Urothelium cell line (cell line): ENCODE measurements at regions not wholly inside any gene's neighbourhood (a gene's known extent, or its start where the extent isn't known, plus 50 kb on each side); places are given as distances from the start of the nearest gene placed in this dataset.
"Not testable (repeated sequence)": the region's sequence is repeated elsewhere in the genome, so short reads cannot be mapped to it uniquely, and the experiment has no call there.

Experiments
- DNase-seq: peaks from one replicate; pipeline ENCODE4 v3.0.0; 2011; ENCODE audit warnings: low spot score, mixed read lengths
- FAIRE-seq: peaks from 2 replicates; lab custom pipeline; 2011; peaks lifted over from hg19 to GRCh38; lab: Jason Lieb, UNC

GRCh38 chr12:28689398-28690175, 459.5 kb upstream of the FAR2 start:
- DNase-seq (no peak), FAIRE-seq (no peak)

- DNase-seq (no peak), FAIRE-seq (no peak)
Observed at GRCh38 chr12:28693565-28694219, 455.4 kb upstream of the FAR2 start.

- no peak for DNase-seq
- FAIRE-seq = no peak
Observed at GRCh38 chr12:28698553-28698952, 450.5 kb upstream of the FAR2 start.

- DNase-seq (no peak), FAIRE-seq (no peak)
Observed at GRCh38 chr12:28699029-28699428, 450.0 kb upstream of the FAR2 start.

- no peak for FAIRE-seq
- no peak for DNase-seq
Observed at GRCh38 chr12:28700161-28700560, 448.9 kb upstream of the FAR2 start.

- FAIRE-seq = no peak
- DNase-seq = no peak
Observed at GRCh38 chr12:28704477-28705169, 444.5 kb upstream of the FAR2 start.

- DNase-seq (no peak), FAIRE-seq (no peak)
Observed at GRCh38 chr12:28708918-28709371, 440.1 kb upstream of the FAR2 start.

- no peak for FAIRE-seq
- DNase-seq = no peak
Observed at GRCh38 chr12:28709986-28710685, 438.9 kb upstream of the FAR2 start.

- DNase-seq (peak; percentile 43), FAIRE-seq (no peak)
Observed at GRCh38 chr12:28710882-28711281, 438.2 kb upstream of the FAR2 start.

- FAIRE-seq = no peak
- no peak for DNase-seq
Observed at GRCh38 chr12:28711421-28711820, 437.7 kb upstream of the FAR2 start.

GRCh38 chr12:28742791-28743190, 406.3 kb upstream of the FAR2 start:
- FAIRE-seq (no peak), DNase-seq (no peak)

GRCh38 chr12:28746734-28747325, 402.2 kb upstream of the FAR2 start:
- DNase-seq (no peak), FAIRE-seq (no peak)

- DNase-seq (no peak), FAIRE-seq (no peak)
Observed at GRCh38 chr12:28750946-28751685, 398.0 kb upstream of the FAR2 start.

- FAIRE-seq (no peak), DNase-seq (no peak)
Observed at GRCh38 chr12:28755027-28755426, 394.1 kb upstream of the FAR2 start.

- DNase-seq (peak; percentile 44), FAIRE-seq (no peak)
Observed at GRCh38 chr12:28759333-28759732, 389.7 kb upstream of the FAR2 start.

- not testable (repeated sequence) for FAIRE-seq, DNase-seq
Observed at GRCh38 chr12:28760040-28760903, 388.8 kb upstream of the FAR2 start.

GRCh38 chr12:28761897-28762296, 387.2 kb upstream of the FAR2 start:
- FAIRE-seq, DNase-seq: not testable (repeated sequence)

- FAIRE-seq (no peak), DNase-seq (no peak)
Observed at GRCh38 chr12:28766398-28766797, 382.7 kb upstream of the FAR2 start.

GRCh38 chr12:28767836-28768348, 381.2 kb upstream of the FAR2 start:
- DNase-seq (no peak), FAIRE-seq (no peak)
